HG03571 (cell line): ENCODE measurements at regions not wholly inside any gene's neighbourhood (a gene's known extent, or its start where the extent isn't known, plus 50 kb on each side); places are given as distances from the start of the nearest gene placed in this dataset.
"Not testable (repeated sequence)": the region's sequence is repeated elsewhere in the genome, so short reads cannot be mapped to it uniquely, and the experiment has no call there.

Experiments
- ATAC-seq: cut with Tn5 transposase; IDR thresholded peaks from one replicate; pipeline ENCODE4 v1.9.1; 2021; ENCODE audit not compliant: unreplicated experiment

DNA sequence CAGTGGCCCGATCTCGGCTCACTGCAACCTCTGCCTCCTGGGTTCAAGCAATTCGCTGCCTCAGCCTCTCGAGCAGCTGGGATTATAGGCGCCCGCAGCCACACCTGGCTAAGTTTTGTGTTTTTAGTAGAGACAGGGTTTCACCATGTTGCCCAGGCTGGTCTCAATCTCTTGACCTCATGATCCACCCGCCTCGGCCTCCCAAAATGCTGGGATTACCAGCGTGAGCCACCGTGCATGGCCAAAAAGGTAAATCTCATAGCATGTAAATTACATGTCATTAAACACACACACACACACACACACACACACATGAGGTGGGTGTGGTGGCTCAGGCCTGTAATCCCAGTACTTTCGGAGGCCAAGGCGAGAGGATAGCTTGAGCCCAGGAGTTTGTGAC is 53.7 kb upstream of the SEPTIN5 start:
- not testable (repeated sequence) for ATAC-seq

DNA sequence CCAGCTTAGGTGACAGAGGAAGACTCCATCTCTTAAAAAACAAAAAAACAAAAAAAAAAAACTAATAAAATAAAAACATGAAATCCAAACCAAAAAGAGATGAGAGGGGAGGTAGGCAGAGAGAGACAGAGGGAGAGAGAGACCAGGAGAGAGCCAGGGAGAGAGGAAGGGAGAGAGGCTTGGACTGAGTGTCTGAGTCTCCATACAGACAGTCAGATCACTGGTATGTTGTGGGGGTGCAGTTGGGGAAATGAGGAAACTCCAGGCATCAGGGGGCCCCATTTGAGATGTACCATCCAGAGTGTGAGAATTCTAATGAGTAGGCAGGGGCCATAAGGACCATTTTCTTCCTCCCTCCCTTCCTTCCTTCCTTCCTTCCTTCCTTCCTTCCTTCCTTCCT is 53.1 kb upstream of the SEPTIN5 start:
- ATAC-seq: no peak

DNA sequence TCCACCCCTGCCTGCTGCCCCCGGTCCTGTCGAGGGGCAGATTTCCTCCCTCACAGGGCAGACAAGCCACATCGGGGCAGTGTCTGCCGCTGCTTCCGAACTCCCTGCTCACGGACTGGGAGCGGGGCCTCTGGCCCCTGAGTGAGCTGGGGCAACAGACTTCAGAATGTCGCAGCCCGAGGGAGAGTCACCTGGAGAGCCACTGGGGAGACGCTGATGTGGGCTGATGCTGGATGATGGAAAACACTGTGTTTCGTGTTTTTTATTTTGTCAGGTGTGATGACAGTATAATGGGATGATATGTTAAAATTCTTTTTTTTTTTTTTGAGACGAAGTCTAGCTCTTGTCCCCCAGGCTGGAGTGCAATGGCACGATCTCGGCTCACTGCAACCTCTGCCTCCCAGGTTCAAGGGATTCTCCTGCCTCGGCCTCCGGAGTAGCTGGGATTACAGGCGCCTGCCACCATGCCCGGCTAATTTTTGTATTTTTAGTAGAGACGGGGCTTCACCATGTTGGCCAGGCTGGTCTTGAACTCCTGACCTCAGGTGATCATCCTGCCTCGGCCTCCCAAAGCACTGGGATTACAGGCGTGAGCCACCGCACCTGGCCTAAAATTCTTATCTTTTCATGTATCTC is 52.1 kb upstream of the SEPTIN5 start:
- not testable (repeated sequence) for ATAC-seq

DNA sequence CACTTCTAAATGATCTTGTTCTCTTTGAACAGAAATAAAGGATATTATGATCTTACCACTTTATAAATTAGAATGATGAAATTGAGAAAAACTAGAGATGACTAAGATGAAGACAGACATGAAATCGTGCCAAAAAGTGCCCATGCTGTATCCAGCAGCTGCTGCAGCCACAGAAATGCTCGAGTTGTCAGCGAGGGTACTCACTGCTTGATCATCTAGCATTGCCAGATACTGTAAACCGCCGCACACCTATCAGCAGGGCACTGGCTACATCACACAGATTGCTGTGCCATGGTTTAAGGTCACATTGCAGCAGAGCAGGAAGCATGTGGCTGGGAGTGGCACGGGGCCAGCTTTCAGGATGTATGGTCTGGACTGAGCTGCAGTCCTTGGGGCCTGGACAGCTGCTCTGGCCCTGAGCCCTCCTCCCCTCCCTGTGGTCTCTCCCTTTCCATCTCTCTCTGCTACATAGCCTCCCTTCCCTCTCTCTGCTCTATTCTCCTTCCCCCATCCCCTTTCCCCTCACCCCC is 51.0 kb upstream of the SEPTIN5 start:
- no peak for ATAC-seq

DNA sequence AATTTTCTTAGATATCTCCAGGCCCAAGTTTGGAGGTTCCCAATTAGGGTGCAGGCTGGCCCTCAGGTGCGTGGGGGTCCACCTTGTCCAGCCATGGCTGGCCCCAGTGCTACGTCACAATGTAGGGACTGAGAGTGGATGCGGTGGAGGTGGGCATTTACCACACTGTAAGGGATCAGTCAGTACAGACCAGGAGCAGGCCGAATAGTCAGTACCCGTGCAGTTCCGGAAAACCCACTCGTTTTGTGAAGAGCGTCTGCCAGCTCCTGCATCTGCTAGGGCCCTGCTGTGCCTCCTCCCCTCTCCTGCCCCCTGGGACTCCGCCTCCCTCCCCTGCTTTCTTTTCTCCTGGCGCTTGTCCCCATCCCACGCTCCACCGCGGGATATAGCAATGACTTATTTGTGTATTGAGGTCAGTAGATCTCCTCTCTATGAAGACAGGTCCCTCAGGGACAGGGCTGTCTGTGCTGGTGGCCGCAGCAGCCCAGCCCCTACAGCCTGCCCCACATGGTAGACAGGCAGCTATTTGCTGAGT is 50.4 kb upstream of the SEPTIN5 start:
- no peak for ATAC-seq

DNA sequence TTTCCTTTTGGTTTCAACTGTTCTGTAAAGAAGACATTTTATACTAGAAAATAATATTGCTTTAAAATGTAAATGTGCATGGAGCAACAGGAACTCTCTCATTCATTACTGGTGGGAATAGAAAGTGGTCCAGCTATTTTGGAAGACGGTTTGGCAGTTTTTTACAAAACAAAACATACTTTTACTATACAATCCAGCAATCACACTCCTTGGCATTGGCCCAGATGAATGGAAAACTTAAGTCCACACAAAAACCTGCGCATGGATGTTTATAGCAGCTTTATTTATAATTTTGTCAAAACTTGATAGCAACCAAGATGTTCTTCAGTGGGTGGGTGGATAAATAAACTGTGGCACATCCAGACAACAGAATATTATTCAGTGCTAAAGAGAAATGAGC is 49.9 kb upstream of the SEPTIN5 start:
- no peak for ATAC-seq
